ENCODE measurements at regions not wholly inside any gene's neighbourhood (a gene's known extent, or its start where the extent isn't known, plus 50 kb on each side); places are given as distances from the start of the nearest gene placed in this dataset.

DNA sequence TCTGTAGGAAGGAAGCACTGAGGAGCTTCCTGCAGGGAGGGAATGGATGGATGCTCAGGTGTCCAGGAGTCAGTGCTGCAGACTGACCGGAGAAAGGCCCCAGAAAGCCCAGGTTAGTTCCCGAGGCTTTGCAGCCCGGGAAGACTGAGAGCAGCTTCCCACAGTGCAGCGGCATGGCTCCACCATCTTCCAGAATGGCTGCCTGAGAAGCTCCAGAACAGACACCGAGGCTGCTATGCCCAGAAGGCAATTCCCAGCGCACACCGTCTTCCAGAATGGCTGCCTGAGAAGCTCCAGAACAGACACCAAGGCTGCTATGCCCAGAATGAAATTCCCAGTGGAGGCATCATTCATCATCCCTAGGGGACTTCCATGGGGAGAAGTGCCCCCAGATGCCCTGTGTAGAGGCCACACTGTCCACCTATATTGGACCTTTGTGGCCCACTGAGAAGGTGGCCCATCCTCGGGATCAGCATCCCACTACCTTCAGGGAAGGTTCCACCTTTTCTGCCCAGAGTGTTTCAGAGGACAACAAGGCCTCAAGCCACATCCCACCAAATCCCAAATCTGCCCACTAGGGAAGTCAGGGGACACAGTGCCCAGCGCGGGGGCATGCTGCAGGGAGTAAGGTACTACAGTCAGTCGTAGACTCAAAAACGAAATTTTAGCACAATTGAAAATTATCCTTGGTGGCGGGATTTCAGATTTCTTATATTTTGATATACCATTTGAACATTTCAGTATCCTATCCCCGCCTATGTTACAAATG, 80.5 kb downstream of the KCNF1 start:
- TF ChIP-seq MAFK (IDR thresholded peaks at IDR 0.05; ENCODE audit: low read depth, low read length) (no peak), EZH2 (IDR thresholded peaks at IDR 0.05; ENCODE audit: low read depth, low read length, severe bottlenecking) (no peak), EP300 (IDR thresholded peaks at IDR 0.05; ENCODE audit: borderline replicate concordance in 1 of 2, low read depth in 2 of 2, low read length in 2 of 2) (no peak)
- TF ChIP-seq, protein P1, sequence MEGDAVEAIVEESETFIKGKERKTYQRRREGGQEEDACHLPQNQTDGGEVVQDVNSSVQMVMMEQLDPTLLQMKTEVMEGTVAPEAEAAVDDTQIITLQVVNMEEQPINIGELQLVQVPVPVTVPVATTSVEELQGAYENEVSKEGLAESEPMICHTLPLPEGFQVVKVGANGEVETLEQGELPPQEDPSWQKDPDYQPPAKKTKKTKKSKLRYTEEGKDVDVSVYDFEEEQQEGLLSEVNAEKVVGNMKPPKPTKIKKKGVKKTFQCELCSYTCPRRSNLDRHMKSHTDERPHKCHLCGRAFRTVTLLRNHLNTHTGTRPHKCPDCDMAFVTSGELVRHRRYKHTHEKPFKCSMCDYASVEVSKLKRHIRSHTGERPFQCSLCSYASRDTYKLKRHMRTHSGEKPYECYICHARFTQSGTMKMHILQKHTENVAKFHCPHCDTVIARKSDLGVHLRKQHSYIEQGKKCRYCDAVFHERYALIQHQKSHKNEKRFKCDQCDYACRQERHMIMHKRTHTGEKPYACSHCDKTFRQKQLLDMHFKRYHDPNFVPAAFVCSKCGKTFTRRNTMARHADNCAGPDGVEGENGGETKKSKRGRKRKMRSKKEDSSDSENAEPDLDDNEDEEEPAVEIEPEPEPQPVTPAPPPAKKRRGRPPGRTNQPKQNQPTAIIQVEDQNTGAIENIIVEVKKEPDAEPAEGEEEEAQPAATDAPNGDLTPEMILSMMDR (IDR thresholded peaks at IDR 0.05; ENCODE audit: control extremely low read depth in 1 of 3, insufficient read depth in 1 of 3, low read depth in 1 of 3, low read length in 3 of 3), result no peak

All from H1 (cell line).